Body of pancreas (tissue), 4 donors: ENCODE measurements at regions not wholly inside any gene's neighbourhood (a gene's known extent, or its start where the extent isn't known, plus 50 kb on each side); places are given as distances from the start of the nearest gene placed in this dataset.

Experiments used
- POLR2A ChIP-seq, 3 donors: fragments of 450-650 bp; IDR thresholded peaks; one replicate each; pipeline ENCODE4 v1.6.1; 2016; ENCODE audit warnings: antibody characterized with exemption in 3 of 3, mild to moderate bottlenecking in 2 of 3
- TF ChIP-seq, protein P1 (sequence below), 7 experiments: fragments of 450-650 bp in 4 of 7; fragments of 200-600 bp in 3 of 7; sonication (generic) in 3 of 7; IDR thresholded peaks; one replicate each; pipeline ENCODE4 v1.5.1; 2016 to 2019; ENCODE audit warnings: antibody characterized with exemption in 7 of 7

DNA sequence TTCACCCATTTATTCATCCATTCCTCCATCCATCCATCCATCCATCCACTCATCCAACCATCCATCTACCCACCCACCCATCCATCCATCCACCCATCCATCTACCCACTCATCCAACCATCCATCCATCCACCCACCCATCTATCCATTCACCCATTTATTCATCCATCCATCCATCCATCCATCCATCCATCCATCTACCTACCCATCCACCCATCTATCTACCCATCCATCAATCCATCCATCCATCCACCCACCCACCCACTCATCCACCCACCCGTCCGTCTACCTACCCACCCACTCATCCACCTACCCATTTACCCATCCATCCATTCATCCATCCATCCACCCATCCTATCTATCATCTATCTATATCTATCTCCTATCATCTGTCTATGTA, 169.4 kb upstream of the SHH start:
- TF ChIP-seq, protein P1, sequence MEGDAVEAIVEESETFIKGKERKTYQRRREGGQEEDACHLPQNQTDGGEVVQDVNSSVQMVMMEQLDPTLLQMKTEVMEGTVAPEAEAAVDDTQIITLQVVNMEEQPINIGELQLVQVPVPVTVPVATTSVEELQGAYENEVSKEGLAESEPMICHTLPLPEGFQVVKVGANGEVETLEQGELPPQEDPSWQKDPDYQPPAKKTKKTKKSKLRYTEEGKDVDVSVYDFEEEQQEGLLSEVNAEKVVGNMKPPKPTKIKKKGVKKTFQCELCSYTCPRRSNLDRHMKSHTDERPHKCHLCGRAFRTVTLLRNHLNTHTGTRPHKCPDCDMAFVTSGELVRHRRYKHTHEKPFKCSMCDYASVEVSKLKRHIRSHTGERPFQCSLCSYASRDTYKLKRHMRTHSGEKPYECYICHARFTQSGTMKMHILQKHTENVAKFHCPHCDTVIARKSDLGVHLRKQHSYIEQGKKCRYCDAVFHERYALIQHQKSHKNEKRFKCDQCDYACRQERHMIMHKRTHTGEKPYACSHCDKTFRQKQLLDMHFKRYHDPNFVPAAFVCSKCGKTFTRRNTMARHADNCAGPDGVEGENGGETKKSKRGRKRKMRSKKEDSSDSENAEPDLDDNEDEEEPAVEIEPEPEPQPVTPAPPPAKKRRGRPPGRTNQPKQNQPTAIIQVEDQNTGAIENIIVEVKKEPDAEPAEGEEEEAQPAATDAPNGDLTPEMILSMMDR (IDR thresholded peaks at IDR 0.05) = no peak
- no peak for TF ChIP-seq POLR2A (IDR thresholded peaks at IDR 0.05)
